ENCODE measurements at regions not wholly inside any gene's neighbourhood (a gene's known extent, or its start where the extent isn't known, plus 50 kb on each side); places are given as distances from the start of the nearest gene placed in this dataset.

DNA sequence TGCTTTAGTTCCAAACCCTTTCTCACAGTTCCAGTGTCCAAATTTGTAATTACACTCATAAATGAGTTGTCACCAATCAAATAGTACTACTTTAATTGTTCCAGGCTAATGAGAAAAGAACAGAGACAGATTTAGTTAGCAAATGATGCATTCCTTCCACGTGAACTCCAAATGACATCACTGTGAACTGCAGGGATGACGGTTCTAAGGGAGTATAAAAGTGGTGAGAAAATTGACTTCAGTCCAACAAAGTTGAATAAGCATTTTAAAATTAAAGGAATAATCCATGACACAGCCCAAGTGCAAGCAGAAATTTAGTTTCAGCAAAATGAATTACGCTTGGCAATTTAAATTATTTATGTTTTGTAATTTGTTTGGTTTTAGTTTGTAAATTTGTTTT lies 102.0 kb upstream of the LRATD1 start (continued):
- TF ChIP-seq ZNF398 (tag by site-specific recombination; IDR thresholded peaks at IDR 0.05) (no peak), ZNF146 (tag by site-specific recombination; IDR thresholded peaks at IDR 0.05) (no peak)

- TF ChIP-seq ZNF138 (tag by site-specific recombination; IDR thresholded peaks at IDR 0.05; ENCODE audit: borderline replicate concordance), result no peak
- no peak for TF ChIP-seq ZNF692 (tag by site-specific recombination; IDR thresholded peaks at IDR 0.05)
- no peak for TF ChIP-seq ZNF514 (tag by site-specific recombination; IDR thresholded peaks at IDR 0.05)
- no peak for TF ChIP-seq ZNF777 (tag by site-specific recombination; IDR thresholded peaks at IDR 0.05; ENCODE audit: borderline replicate concordance)
- TF ChIP-seq ZNF529 (tag by site-specific recombination; IDR thresholded peaks at IDR 0.05; ENCODE audit: insufficient replicate concordance), result no peak
- no peak for TF ChIP-seq GLIS1 (tag by site-specific recombination; IDR thresholded peaks at IDR 0.05)
- TF ChIP-seq, protein P1, sequence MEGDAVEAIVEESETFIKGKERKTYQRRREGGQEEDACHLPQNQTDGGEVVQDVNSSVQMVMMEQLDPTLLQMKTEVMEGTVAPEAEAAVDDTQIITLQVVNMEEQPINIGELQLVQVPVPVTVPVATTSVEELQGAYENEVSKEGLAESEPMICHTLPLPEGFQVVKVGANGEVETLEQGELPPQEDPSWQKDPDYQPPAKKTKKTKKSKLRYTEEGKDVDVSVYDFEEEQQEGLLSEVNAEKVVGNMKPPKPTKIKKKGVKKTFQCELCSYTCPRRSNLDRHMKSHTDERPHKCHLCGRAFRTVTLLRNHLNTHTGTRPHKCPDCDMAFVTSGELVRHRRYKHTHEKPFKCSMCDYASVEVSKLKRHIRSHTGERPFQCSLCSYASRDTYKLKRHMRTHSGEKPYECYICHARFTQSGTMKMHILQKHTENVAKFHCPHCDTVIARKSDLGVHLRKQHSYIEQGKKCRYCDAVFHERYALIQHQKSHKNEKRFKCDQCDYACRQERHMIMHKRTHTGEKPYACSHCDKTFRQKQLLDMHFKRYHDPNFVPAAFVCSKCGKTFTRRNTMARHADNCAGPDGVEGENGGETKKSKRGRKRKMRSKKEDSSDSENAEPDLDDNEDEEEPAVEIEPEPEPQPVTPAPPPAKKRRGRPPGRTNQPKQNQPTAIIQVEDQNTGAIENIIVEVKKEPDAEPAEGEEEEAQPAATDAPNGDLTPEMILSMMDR (tag by site-specific recombination; IDR thresholded peaks at IDR 0.05), result no peak
- no peak for TF ChIP-seq ZNF121 (tag by site-specific recombination; IDR thresholded peaks at IDR 0.05)
- TF ChIP-seq ZBTB8A (tag by site-specific recombination; IDR thresholded peaks at IDR 0.05), result no peak
- TF ChIP-seq, protein P2, sequence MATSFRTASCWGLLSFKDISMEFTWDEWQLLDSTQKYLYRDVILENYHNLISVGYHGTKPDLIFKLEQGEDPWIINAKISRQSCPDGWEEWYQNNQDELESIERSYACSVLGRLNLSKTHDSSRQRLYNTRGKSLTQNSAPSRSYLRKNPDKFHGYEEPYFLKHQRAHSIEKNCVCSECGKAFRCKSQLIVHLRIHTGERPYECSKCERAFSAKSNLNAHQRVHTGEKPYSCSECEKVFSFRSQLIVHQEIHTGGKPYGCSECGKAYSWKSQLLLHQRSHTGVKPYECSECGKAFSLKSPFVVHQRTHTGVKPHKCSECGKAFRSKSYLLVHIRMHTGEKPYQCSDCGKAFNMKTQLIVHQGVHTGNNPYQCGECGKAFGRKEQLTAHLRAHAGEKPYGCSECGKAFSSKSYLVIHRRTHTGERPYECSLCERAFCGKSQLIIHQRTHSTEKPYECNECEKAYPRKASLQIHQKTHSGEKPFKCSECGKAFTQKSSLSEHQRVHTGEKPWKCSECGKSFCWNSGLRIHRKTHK (tag by site-specific recombination; IDR thresholded peaks at IDR 0.05), result no peak
- Histone ChIP-seq H3K4me3 (ENCODE audit: low read depth, low read length) (no peak overlapping the region), H3K4me1 (ENCODE audit: control insufficient read depth, insufficient read depth, low read length) (no peaks in the 10 kb centered on the region), H3K9me3 (ENCODE audit: control insufficient read depth, insufficient read depth, low read depth, low read length) (no peaks in the 10 kb centered on the region), H3K27ac (ENCODE audit: extremely low read depth, low read depth, low read length) (no peak overlapping the region), H3K36me3 (ENCODE audit: control insufficient read depth in 2 of 2, insufficient read depth in 1 of 2, low read length in 2 of 2) (no peaks in the 10 kb centered on the region)
- CTCF ChIA-PET, result no interaction called here
- POLR2A ChIA-PET, result no interaction called here
Measured at GRCh38 chr2:14533131-14533757, 99.3 kb upstream of the LRATD1 start.

DNA sequence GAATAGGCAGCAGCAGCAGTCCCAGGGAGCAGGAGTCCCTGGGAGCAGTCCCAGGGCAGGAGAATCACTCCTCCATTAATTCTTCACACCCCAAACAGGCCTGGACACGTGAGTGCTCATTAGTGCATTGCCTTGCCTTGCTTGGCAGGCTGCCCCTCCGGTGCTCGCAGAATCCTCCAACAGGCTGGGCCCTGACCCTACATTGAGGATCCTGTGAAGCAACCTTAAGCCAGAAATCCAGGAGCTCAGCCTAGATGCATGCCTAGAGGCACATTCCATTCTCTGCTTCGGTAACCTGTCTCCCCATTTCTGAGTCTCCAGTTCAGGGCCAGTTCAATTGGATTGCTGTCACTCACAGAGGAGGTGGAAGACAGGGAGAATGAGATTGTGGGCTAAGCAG lies 97.4 kb upstream of the LRATD1 start:
- no peaks in the 10 kb centered on the region for H3K36me3 ChIP-seq (ENCODE audit: control insufficient read depth in 2 of 2, insufficient read depth in 1 of 2, low read length in 2 of 2)
- ChIA-PET POLR2A (no interaction called here), CTCF (no interaction called here)
- H3K9me3 ChIP-seq (ENCODE audit: control insufficient read depth, insufficient read depth, low read depth, low read length), result no peaks in the 10 kb centered on the region
- TF ChIP-seq KLF17 (tag by site-specific recombination; IDR thresholded peaks at IDR 0.05) (no peak), ZFP41 (tag by site-specific recombination; IDR thresholded peaks at IDR 0.05; ENCODE audit: borderline replicate concordance) (no peak), ZNF202 (tag by site-specific recombination; IDR thresholded peaks at IDR 0.05; ENCODE audit: borderline replicate concordance) (no peak), ZNF174 (tag by site-specific recombination; IDR thresholded peaks at IDR 0.05) (no peak), FEZF1 (tag by site-specific recombination; IDR thresholded peaks at IDR 0.05) (no peak), ZNF169 (tag by site-specific recombination; IDR thresholded peaks at IDR 0.05) (no peak), ZNF629 (tag by site-specific recombination; IDR thresholded peaks at IDR 0.05) (no peak)
- TF ChIP-seq, protein P1 (tag by site-specific recombination; IDR thresholded peaks at IDR 0.05), result no peak
- no peaks in the 10 kb centered on the region for H3K4me1 ChIP-seq (ENCODE audit: control insufficient read depth, insufficient read depth, low read length)
- no peak overlapping the region for H3K27ac ChIP-seq (ENCODE audit: extremely low read depth, low read depth, low read length)
- H3K4me3 ChIP-seq (ENCODE audit: low read depth, low read length), result no peak overlapping the region
